ENCODE measurements at regions not wholly inside any gene's neighbourhood (a gene's known extent, or its start where the extent isn't known, plus 50 kb on each side); places are given as distances from the start of the nearest gene placed in this dataset.

GRCh38 chr21:28385845-28386244, 606.8 kb downstream of the LTN1 start:
- TF ChIP-seq MAX (IDR thresholded peaks at IDR 0.05): no peak
- no peak for TF ChIP-seq EP300 (IDR thresholded peaks at IDR 0.05; ENCODE audit: borderline replicate concordance)
- TF ChIP-seq EGR1 (IDR thresholded peaks at IDR 0.05): no peak
- TF ChIP-seq CREB1 (IDR thresholded peaks at IDR 0.05; ENCODE audit: low read depth): no peak
- no peak for TF ChIP-seq TEAD4 (IDR thresholded peaks at IDR 0.05)
- TF ChIP-seq REST (IDR thresholded peaks at IDR 0.05; ENCODE audit: low read depth): no peak
- TF ChIP-seq RAD21 (IDR thresholded peaks at IDR 0.05; ENCODE audit: low read depth): no peak
- no peak for TF ChIP-seq CEBPB (IDR thresholded peaks at IDR 0.05)

Data from Ishikawa (cell line).